Keratinocyte (primary cell): ENCODE measurements at regions not wholly inside any gene's neighbourhood (a gene's known extent, or its start where the extent isn't known, plus 50 kb on each side); places are given as distances from the start of the nearest gene placed in this dataset.

Source experiments
- CTCF ChIP-seq, 3 experiments: IDR thresholded peaks in 1 of 3; conservative IDR thresholded peaks in 1 of 3; optimal IDR thresholded peaks in 1 of 3; 2 replicates in 2 of 3; 3 replicates in 1 of 3; pipeline versions ENCODE3 to v1.5.1; 2011; ENCODE audit warnings: low read length in 3 of 3, mild to moderate bottlenecking in 3 of 3, moderate library complexity in 2 of 3, control low read depth in 1 of 3, inconsistent platforms in 1 of 3; ENCODE audit not compliant: insufficient read depth in 2 of 3; ENCODE audit errors: extremely low read depth in 1 of 3
- EZH2 ChIP-seq: IDR thresholded peaks from one replicate; pipeline ENCODE4 v1.6.1; 2012; ENCODE audit warnings: inconsistent platforms, mild to moderate bottlenecking, low read length, moderate library complexity

- TF ChIP-seq CTCF (optimal IDR thresholded peaks at IDR 0.05 in 1 of 3, IDR thresholded peaks at IDR 0.05 in 1 of 3, conservative IDR thresholded peaks at IDR 0.05 in 1 of 3; ENCODE audit: extremely low read depth in 1 of 3, insufficient read depth in 2 of 3, low read length in 3 of 3) (no peak), EZH2 (no peak)
These were observed 246.9 kb downstream of the MPDZ start for GRCh38 chr9:13032585-13032984.
